ENCODE measurements at regions not wholly inside any gene's neighbourhood (a gene's known extent, or its start where the extent isn't known, plus 50 kb on each side); places are given as distances from the start of the nearest gene placed in this dataset.

- no peak for TF ChIP-seq CTCF (conservative IDR thresholded peaks at IDR 0.05; ENCODE audit: low read depth in 2 of 2)
- no peak for TF ChIP-seq EZH2 (IDR thresholded peaks at IDR 0.05; ENCODE audit: low read depth, unreplicated experiment)
- TF ChIP-seq ZNF114 (CRISPR knock-in tag; IDR thresholded peaks at IDR 0.05) = no peak
- TF ChIP-seq CREB1 (CRISPR knock-in tag; IDR thresholded peaks at IDR 0.05; ENCODE audit: low read depth) = no peak
- TF ChIP-seq POLR2AphosphoS5 (IDR thresholded peaks at IDR 0.05; ENCODE audit: low read depth) = no peak
- TF ChIP-seq EZH2phosphoT487 (IDR thresholded peaks at IDR 0.05; ENCODE audit: unreplicated experiment) = no peak
- TF ChIP-seq STAT1 (IDR thresholded peaks at IDR 0.05; ENCODE audit: unreplicated experiment) = no peak
- no peak for TF ChIP-seq JUNB (IDR thresholded peaks at IDR 0.05; ENCODE audit: unreplicated experiment)
- TF ChIP-seq, protein P1, sequence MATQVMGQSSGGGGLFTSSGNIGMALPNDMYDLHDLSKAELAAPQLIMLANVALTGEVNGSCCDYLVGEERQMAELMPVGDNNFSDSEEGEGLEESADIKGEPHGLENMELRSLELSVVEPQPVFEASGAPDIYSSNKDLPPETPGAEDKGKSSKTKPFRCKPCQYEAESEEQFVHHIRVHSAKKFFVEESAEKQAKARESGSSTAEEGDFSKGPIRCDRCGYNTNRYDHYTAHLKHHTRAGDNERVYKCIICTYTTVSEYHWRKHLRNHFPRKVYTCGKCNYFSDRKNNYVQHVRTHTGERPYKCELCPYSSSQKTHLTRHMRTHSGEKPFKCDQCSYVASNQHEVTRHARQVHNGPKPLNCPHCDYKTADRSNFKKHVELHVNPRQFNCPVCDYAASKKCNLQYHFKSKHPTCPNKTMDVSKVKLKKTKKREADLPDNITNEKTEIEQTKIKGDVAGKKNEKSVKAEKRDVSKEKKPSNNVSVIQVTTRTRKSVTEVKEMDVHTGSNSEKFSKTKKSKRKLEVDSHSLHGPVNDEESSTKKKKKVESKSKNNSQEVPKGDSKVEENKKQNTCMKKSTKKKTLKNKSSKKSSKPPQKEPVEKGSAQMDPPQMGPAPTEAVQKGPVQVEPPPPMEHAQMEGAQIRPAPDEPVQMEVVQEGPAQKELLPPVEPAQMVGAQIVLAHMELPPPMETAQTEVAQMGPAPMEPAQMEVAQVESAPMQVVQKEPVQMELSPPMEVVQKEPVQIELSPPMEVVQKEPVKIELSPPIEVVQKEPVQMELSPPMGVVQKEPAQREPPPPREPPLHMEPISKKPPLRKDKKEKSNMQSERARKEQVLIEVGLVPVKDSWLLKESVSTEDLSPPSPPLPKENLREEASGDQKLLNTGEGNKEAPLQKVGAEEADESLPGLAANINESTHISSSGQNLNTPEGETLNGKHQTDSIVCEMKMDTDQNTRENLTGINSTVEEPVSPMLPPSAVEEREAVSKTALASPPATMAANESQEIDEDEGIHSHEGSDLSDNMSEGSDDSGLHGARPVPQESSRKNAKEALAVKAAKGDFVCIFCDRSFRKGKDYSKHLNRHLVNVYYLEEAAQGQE (IDR thresholded peaks at IDR 0.05; ENCODE audit: unreplicated experiment) = no peak
- TF ChIP-seq, protein P2, sequence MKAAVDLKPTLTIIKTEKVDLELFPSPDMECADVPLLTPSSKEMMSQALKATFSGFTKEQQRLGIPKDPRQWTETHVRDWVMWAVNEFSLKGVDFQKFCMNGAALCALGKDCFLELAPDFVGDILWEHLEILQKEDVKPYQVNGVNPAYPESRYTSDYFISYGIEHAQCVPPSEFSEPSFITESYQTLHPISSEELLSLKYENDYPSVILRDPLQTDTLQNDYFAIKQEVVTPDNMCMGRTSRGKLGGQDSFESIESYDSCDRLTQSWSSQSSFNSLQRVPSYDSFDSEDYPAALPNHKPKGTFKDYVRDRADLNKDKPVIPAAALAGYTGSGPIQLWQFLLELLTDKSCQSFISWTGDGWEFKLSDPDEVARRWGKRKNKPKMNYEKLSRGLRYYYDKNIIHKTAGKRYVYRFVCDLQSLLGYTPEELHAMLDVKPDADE (IDR thresholded peaks at IDR 0.05) = no peak
- TF ChIP-seq ZNF331 (CRISPR knock-in tag; IDR thresholded peaks at IDR 0.05; ENCODE audit: low read depth) = no peak
- TF ChIP-seq NANOG (IDR thresholded peaks at IDR 0.05; ENCODE audit: borderline replicate concordance) = no peak
Observed at GRCh38 chr21:17059936-17060335, 452.9 kb upstream of the CXADR start.

All from GM23338 (cell line).